RWPE2 (cell line): ENCODE measurements at regions not wholly inside any gene's neighbourhood (a gene's known extent, or its start where the extent isn't known, plus 50 kb on each side); places are given as distances from the start of the nearest gene placed in this dataset.

ENCODE experiments used
- ATAC-seq: fragments of 200-7000 bp; cut with Tn5 transposase; 3 replicates; pipeline ENCODE4 v1.9.1; 2021; ENCODE audit warnings: low read depth
- DNase-seq: peaks from one replicate; pipeline ENCODE4 v3.0.0-alpha.2; 2020; ENCODE audit warnings: low spot score
- H3K27ac ChIP-seq: fragments of 450-650 bp; 2 replicates; pipeline ENCODE4 v1.5.1; 2017; ENCODE audit warnings: mild to moderate bottlenecking; ENCODE audit not compliant: poor library complexity, severe bottlenecking
- H3K27me3 ChIP-seq: fragments of 250-450 bp; sonication (Bioruptor Pico); 2 replicates; pipeline ENCODE4 v1.5.1; 2021; ENCODE audit warnings: mild to moderate bottlenecking, moderate library complexity; ENCODE audit not compliant: insufficient read depth, poor library complexity, severe bottlenecking
- H3K36me3 ChIP-seq: fragments of 250-450 bp; sonication (Bioruptor Pico); 2 replicates; pipeline ENCODE4 v1.5.1; 2020; ENCODE audit warnings: low read depth, mild to moderate bottlenecking, moderate library complexity
- H3K4me1 ChIP-seq: fragments of 250-450 bp; sonication (Bioruptor Pico); 2 replicates; pipeline ENCODE4 v1.5.1; 2021; ENCODE audit warnings: mild to moderate bottlenecking, moderate library complexity; ENCODE audit not compliant: insufficient read depth, poor library complexity, severe bottlenecking
- H3K4me3 ChIP-seq: fragments of 250-450 bp; sonication (Bioruptor Pico); 2 replicates; pipeline ENCODE4 v1.5.1; 2021; ENCODE audit warnings: mild to moderate bottlenecking, moderate library complexity; ENCODE audit not compliant: severe bottlenecking
- H3K9me3 ChIP-seq: fragments of 250-450 bp; sonication (Bioruptor Pico); 2 replicates; pipeline ENCODE4 v1.5.1; 2021; ENCODE audit warnings: mild to moderate bottlenecking, moderate library complexity; ENCODE audit not compliant: severe bottlenecking
- TF ChIP-seq, protein P1 (sequence below): fragments of 450-650 bp; IDR thresholded peaks from one replicate; pipeline ENCODE4 v1.5.1; 2017; ENCODE audit warnings: mild to moderate bottlenecking, moderate library complexity; ENCODE audit not compliant: poor library complexity, severe bottlenecking

DNA sequence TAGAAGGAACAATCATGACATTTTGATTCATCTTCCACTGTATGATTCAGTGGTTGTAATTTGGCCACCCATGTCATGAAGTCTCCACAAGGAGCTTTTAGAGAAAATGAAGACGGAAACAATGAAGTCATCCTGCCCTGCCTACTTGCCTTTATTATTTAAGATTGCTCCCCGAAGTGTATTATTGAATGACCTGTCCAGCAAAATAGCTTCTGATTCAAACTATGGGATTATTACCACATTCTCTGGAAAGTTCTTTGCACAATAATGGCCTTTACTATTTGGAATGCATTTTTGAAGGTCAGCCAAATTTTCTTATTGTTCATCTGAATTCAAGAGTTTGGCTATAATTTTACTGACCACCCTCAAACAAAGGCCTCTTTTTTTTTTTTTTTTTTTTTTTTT, 77.8 kb upstream of the RFC3 start:
- TF ChIP-seq, protein P1, sequence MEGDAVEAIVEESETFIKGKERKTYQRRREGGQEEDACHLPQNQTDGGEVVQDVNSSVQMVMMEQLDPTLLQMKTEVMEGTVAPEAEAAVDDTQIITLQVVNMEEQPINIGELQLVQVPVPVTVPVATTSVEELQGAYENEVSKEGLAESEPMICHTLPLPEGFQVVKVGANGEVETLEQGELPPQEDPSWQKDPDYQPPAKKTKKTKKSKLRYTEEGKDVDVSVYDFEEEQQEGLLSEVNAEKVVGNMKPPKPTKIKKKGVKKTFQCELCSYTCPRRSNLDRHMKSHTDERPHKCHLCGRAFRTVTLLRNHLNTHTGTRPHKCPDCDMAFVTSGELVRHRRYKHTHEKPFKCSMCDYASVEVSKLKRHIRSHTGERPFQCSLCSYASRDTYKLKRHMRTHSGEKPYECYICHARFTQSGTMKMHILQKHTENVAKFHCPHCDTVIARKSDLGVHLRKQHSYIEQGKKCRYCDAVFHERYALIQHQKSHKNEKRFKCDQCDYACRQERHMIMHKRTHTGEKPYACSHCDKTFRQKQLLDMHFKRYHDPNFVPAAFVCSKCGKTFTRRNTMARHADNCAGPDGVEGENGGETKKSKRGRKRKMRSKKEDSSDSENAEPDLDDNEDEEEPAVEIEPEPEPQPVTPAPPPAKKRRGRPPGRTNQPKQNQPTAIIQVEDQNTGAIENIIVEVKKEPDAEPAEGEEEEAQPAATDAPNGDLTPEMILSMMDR: no peak
- no peak overlapping the region for H3K4me3 ChIP-seq
- H3K4me1 ChIP-seq: peaks cover 5% of the 10 kb centered on the region
- H3K36me3 ChIP-seq: no peaks in the 10 kb centered on the region
- H3K27ac ChIP-seq: no peak overlapping the region
- peak; percentile 49; the same call in 1 of the 3 replicates for ATAC-seq
- DNase-seq: no peak
- H3K27me3 ChIP-seq: no peaks in the 10 kb centered on the region
- no peaks in the 10 kb centered on the region for H3K9me3 ChIP-seq

DNA sequence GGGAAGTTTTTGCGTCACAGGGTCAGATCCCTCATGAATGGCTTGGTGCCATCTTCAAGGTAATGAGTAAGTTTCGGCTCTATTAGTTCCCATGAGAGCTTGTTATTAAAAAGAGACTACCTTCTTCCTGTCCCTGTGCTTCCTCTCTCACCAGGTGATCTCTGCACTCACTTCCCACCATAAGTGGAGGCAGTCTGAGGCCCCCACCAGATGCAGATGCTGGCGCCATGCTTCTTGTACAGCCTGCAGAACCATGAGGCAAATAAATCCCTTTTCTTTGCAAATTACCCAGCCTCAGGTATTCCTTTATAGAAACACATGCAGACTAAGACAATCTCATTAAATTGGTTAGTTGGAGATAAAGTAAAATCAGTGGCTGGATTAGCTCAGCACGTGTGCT, 75.6 kb upstream of the RFC3 start:
- ATAC-seq (no peak), DNase-seq (no peak)
- Histone ChIP-seq H3K4me3 (no peak overlapping the region), H3K36me3 (no peaks in the 10 kb centered on the region), H3K27me3 (no peaks in the 10 kb centered on the region), H3K27ac (no peak overlapping the region), H3K4me1 (peaks cover 5% of the 10 kb centered on the region), H3K9me3 (no peaks in the 10 kb centered on the region)
- TF ChIP-seq, protein P1: no peak

DNA sequence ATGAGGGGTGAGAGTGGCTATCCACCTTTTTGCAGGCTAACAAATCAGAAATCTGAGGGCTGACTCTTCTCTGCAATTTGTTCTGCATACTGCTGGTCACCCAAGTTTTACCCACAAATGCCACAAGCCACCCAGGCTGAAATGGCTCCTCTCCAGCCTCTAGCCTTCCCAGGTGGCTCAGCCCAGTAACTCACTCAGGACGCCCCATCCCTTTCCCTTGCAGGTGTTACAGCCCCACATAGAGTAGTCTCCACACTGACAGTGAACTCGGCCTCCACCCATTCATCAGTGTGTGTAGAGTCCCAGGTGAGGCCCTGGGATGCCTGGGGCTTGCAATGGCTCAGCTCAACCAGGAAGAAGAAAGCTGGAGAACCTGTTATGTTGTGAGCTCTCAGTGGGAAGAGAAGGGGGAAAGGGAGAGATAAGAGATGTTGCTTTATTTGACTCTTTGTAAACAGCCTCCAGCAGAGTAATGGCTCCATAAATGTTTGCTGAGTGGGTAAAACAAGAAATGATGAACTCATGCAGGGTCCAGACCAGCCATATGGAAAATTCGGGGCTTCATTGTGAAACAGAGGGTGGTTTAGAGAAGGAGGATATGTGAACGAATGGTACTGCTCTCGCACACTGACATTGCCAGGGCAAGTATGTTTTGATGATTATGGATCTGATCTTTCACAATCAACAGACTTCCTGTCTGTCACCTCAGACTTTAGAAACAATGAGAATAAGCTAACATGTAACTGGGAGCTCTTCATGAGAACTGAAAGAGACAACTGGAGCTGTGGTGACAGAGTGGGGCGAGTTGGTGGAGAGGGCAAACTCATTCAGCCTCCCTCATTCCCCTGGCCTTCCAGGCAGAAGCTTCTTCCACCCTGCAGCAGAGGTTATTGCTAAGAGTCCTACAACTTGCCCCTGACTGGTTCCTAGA, 74.2 kb upstream of the RFC3 start:
- H3K9me3 ChIP-seq: no peaks in the 10 kb centered on the region
- ATAC-seq (no peak), DNase-seq (no peak)
- no peaks in the 10 kb centered on the region for H3K27me3 ChIP-seq
- H3K27ac ChIP-seq: no peak overlapping the region
- H3K4me3 ChIP-seq: no peak overlapping the region
- peaks cover 5% of the 10 kb centered on the region for H3K4me1 ChIP-seq
- TF ChIP-seq, protein P1: no peak
- H3K36me3 ChIP-seq: no peaks in the 10 kb centered on the region

DNA sequence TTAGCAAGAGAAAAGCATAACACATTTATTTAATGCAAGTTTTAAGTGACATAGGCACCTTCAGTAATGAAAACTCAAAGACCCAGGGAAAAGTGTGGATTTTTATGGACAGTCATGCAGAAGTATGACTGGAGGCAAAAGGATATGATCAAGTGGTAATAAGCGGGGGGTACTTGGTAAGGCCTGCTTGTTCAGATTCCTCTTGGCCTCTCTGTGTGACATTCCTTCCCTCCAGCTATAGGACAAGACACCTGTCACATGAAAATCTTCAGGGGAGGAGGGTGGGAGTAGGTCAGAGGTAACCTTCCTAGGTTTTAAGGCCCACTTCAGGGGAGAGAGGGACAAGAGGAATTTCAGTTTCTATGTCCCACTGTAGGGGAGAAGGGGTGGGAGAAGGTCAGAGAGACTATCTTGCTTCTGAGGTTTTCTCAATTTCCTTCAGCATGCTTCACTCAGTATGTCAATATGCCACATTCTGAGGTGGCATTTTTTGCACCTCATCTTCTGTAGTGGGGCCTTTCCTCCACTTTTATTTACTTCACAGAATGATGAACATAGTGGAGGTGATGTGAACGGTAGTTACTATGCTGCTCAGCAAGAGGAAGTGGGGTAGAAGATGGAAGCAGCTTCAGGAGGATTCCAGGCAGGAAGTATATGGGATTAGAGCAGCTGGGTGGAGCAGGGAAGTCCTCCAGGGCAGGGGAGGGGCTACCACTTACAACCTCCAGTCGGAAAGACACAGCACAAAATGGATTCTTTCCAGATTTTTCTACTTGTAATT, 73.2 kb upstream of the RFC3 start:
- H3K4me3 ChIP-seq: no peak overlapping the region
- H3K36me3 ChIP-seq: no peaks in the 10 kb centered on the region
- H3K9me3 ChIP-seq: no peaks in the 10 kb centered on the region
- DNase-seq (no peak), ATAC-seq (0 out of 3 replicates have a peak, but pooled peaks have one; percentile 42)
- H3K4me1 ChIP-seq: peaks cover 4% of the 10 kb centered on the region
- no peak overlapping the region for H3K27ac ChIP-seq
- TF ChIP-seq, protein P1: no peak
- H3K27me3 ChIP-seq: no peaks in the 10 kb centered on the region
